Heart right ventricle (tissue), 16 donors: ENCODE measurements at regions not wholly inside any gene's neighbourhood (a gene's known extent, or its start where the extent isn't known, plus 50 kb on each side); places are given as distances from the start of the nearest gene placed in this dataset.
A peak's percentile ranks its signal among the peaks of the same experiment; 100 is the strongest.

Experiments
- ATAC-seq, 8 donors: fragments of 200-7000 bp; cut with Tn5 transposase; one replicate each; pipeline ENCODE4 v1.9.1; 2020; ENCODE audit warnings: mild to moderate bottlenecking in 8 of 8, moderate library complexity in 8 of 8, moderate number of reproducible peaks in 1 of 8
- DNase-seq, 2 donors: peaks; one replicate each; pipeline ENCODE4 v3.0.0-alpha.2; 2020
- H3K27ac ChIP-seq, 10 donors: fragments of 200-600 bp; sonication (generic) in 2 of 10; one replicate each; pipeline versions ENCODE4 v1.5.0 to v1.8.0; 2020 to 2022; ENCODE audit warnings: mild to moderate bottlenecking in 3 of 10
- H3K27me3 ChIP-seq, 7 donors: fragments of 200-600 bp; one replicate each; pipeline ENCODE4 v1.8.0; 2021 to 2022; ENCODE audit warnings: mild to moderate bottlenecking in 2 of 7
- H3K36me3 ChIP-seq, 9 donors: fragments of 200-600 bp; sonication (generic) in 1 of 9; one replicate each; pipeline versions ENCODE4 v1.5.0 to v1.8.0; 2020 to 2022; ENCODE audit warnings: mild to moderate bottlenecking in 2 of 9
- H3K4me1 ChIP-seq, 9 donors: fragments of 200-600 bp; sonication (generic) in 1 of 9; one replicate each; pipeline versions ENCODE4 v1.5.0 to v1.8.0; 2020 to 2022; ENCODE audit warnings: mild to moderate bottlenecking in 4 of 9
- H3K4me3 ChIP-seq, 10 donors: fragments of 200-600 bp; sonication (generic) in 2 of 10; one replicate each; pipeline versions ENCODE4 v1.5.0 to v1.8.0; 2020 to 2022; ENCODE audit warnings: mild to moderate bottlenecking in 7 of 10, moderate library complexity in 2 of 10
- H3K9me3 ChIP-seq, 11 donors: fragments of 200-600 bp in 10 of 11; sonication (generic) in 2 of 11; one replicate each; pipeline versions ENCODE4 v1.5.0 to v1.8.0; 2013 to 2022; ENCODE audit warnings: mild to moderate bottlenecking in 2 of 11, control low read depth in 1 of 11, moderate library complexity in 1 of 11
- WGBS, 2 donors: extraction: QIAGEN DNeasy Blood & Tissue Kit; methylation state at CpG; one replicate each; pipeline ENCODE4 v1.1.7; 2013; ENCODE audit warnings: inconsistent platforms in 1 of 2; 5-methylcytosine and 5-hydroxymethylcytosine counted together
- intact Hi-C, 10 donors: fragments of 100-400 bp; cut with DNase I; formaldehyde crosslinking; loops; one replicate each; pipeline versions ENCODE4 v1.11.1 to v1.14.2; 2022
- TF ChIP-seq, protein P1 (sequence below), 9 donors: fragments of 200-600 bp; sonication (generic) in 2 of 9; IDR thresholded peaks; one replicate each; pipeline versions ENCODE4 v1.5.0 to v1.8.0; 2021 to 2022; ENCODE audit warnings: antibody characterized with exemption in 9 of 9, mild to moderate bottlenecking in 5 of 9, moderate library complexity in 1 of 9
- donor health status: Arrhythmogenic right ventricular cardiomyopathy.
- donor health status: ischemic (EF 13 %, LVEDD 7.1; RV severe dilation, severe dysfunction).
- donor health status: healthy with polysubstance abuse.
- donor health status: DM: no; HTN: yes; CAD: no.
- donor health status: DM: no; HTN: no; CAD: no.
- donor health status: ischemic (EF 25% LVEDD 6.9; RV normal size, moderate dysfunction).
- donor health status: ischemic (EF 25% LVEDD 5.7; RV mildly dilated, moderate dysfunction).
- donor health status: healthy.
- donor health status: DM: yes; HTN: yes; CAD: no.
- donor health status: Ischemic cardiomyopathy.
- donor health status: ischemic (EF 35%, LVEDD 5.7; RV mildly dilated, moderate dysfunction).
- donor health status: nonischemic (EF 11% LVEDD 7.7; RV severe dilation, severe dysfunction).
- donor health status: DM: yes; HTN: yes; CAD: no.
- donor health status: PGD.
- donor health status: ischemic (EF 29% LVEDD 5.4; RV normal size, mild dysfunction).
- donor health status: nonischemic (EF 23%, LVEDD 6.1; RV moderate dilation, normal function).

DNA sequence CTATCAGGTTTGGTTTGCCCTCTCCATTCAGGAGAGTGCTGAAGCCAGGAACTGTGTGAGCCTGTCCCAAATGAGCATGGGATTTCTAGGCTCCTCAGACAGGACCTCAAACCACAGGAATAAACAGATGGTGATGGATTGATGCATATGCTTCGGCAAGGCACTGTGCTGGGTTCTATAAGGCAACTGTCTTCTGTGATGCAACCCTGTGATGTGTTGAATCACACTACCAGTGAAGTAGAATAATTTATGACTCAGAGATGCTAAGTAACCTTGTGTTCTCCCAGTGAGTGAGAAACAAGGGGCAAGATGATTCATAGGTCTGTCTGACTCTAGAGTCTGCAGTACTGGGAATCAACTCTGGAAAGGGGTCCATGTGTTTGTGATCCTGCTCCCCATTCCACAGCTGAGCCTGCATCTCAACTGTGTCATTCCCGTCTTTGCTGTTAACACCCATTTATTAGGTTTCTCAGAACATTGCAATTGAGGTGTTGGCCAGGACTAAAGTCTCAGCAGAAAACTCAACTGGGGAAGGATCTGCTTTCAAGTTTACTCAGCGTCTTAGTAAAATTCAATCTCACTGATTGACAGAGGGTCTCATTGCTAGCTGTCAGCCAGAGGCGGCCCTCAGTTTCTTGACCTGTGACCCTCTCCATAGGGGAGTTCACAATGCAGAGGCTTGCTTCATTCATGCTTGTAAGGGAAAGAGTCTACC lies 510.1 kb upstream of the CFAP20DC start:
- peak in 1 of 8 donors; percentile 56 for ATAC-seq
- no peak for DNase-seq
- no peak overlapping the region for H3K4me3 ChIP-seq
- no peaks in the 10 kb centered on the region for H3K36me3 ChIP-seq
- peak overlapping the region in 1 of 10 donors; percentile 20 for H3K27ac ChIP-seq
- TF ChIP-seq, protein P1, sequence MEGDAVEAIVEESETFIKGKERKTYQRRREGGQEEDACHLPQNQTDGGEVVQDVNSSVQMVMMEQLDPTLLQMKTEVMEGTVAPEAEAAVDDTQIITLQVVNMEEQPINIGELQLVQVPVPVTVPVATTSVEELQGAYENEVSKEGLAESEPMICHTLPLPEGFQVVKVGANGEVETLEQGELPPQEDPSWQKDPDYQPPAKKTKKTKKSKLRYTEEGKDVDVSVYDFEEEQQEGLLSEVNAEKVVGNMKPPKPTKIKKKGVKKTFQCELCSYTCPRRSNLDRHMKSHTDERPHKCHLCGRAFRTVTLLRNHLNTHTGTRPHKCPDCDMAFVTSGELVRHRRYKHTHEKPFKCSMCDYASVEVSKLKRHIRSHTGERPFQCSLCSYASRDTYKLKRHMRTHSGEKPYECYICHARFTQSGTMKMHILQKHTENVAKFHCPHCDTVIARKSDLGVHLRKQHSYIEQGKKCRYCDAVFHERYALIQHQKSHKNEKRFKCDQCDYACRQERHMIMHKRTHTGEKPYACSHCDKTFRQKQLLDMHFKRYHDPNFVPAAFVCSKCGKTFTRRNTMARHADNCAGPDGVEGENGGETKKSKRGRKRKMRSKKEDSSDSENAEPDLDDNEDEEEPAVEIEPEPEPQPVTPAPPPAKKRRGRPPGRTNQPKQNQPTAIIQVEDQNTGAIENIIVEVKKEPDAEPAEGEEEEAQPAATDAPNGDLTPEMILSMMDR (IDR thresholded peaks at IDR 0.05): no peak
- 85 to 89% methylated on average over 4 of the region's 4 CpGs for WGBS, 2 donors
- H3K9me3 ChIP-seq: no peaks in the 10 kb centered on the region
- no peaks in the 10 kb centered on the region for H3K27me3 ChIP-seq
- intact Hi-C loops: no loop called here
- no peaks in the 10 kb centered on the region for H3K4me1 ChIP-seq

- TF ChIP-seq, protein P1 (IDR thresholded peaks at IDR 0.05): no peak
- WGBS, 2 donors: 46 to 52% methylated on average over 1 of the region's 1 CpG
- ATAC-seq: no peak
Measured at GRCh38 chr3:59558906-59559720, 509.3 kb upstream of the CFAP20DC start.

GRCh38 chr3:59555593-59556315 lies 505.9 kb upstream of the CFAP20DC start:
- intact Hi-C loops: no loop called here
- ATAC-seq (no peak), DNase-seq (no peak)
- Histone ChIP-seq H3K36me3 (no peaks in the 10 kb centered on the region), H3K4me3 (no peak overlapping the region), H3K27ac (no peak overlapping the region), H3K27me3 (no peaks in the 10 kb centered on the region), H3K4me1 (peaks cover 0 to 9% (median 0%) of the 10 kb centered on the region in 9 donors), H3K9me3 (no peaks in the 10 kb centered on the region)
- 80% methylated on average over 6 of the region's 6 CpGs for WGBS, 2 donors
- TF ChIP-seq, protein P1 (IDR thresholded peaks at IDR 0.05): no peak

More at GRCh38 chr3:59558906-59559720, 509.3 kb upstream of the CFAP20DC start:
- Histone ChIP-seq H3K4me3 (no peak overlapping the region), H3K27ac (no peak overlapping the region), H3K9me3 (no peaks in the 10 kb centered on the region), H3K36me3 (no peaks in the 10 kb centered on the region), H3K4me1 (no peaks in the 10 kb centered on the region), H3K27me3 (no peaks in the 10 kb centered on the region)
- no peak for DNase-seq
- intact Hi-C loops: no loop called here

- Histone ChIP-seq H3K27ac (no peak overlapping the region), H3K9me3 (no peaks in the 10 kb centered on the region), H3K27me3 (no peaks in the 10 kb centered on the region), H3K4me1 (peaks cover 0 to 9% (median 0%) of the 10 kb centered on the region in 9 donors), H3K4me3 (no peak overlapping the region), H3K36me3 (no peaks in the 10 kb centered on the region)
- 73 to 82% methylated on average over 3 of the region's 3 CpGs for WGBS, 2 donors
- intact Hi-C loops: no loop called here
- TF ChIP-seq, protein P1 (IDR thresholded peaks at IDR 0.05): no peak
- DNase-seq: no peak
- no peak for ATAC-seq
Measured at GRCh38 chr3:59553076-59553475, 503.3 kb upstream of the CFAP20DC start.
